SK-N-SH (cell line): ENCODE measurements at regions not wholly inside any gene's neighbourhood (a gene's known extent, or its start where the extent isn't known, plus 50 kb on each side); places are given as distances from the start of the nearest gene placed in this dataset.

Source experiments
- CTCF ChIA-PET: fragments of 300-600, 350-600 bp; formaldehyde crosslinking; extraction: SDS; loops from one replicate; lab custom pipeline; 2021; lab: Yijun Ruan, JAX
- POLR2A ChIA-PET: fragments of 350-600 bp; sonication (Branson Sonifier 250); formaldehyde crosslinking; extraction: SDS; loops from one replicate; lab custom pipeline; 2020; ENCODE audit warnings: antibody characterized with exemption, inconsistent platforms; lab: Yijun Ruan, JAX
- DNase-seq: peaks from one replicate; pipeline ENCODE4 v3.0.0; 2012
- H2AFZ ChIP-seq: fragments of 200-600 bp; sonication (generic); 2 replicates; pipeline ENCODE4 v1.8.1; 2016; ENCODE audit warnings: antibody characterized with exemption, mild to moderate bottlenecking, low read depth
- H3F3A ChIP-seq: fragments of 200-600 bp; sonication (generic); replicated peaks from 2 replicates; pipeline ENCODE3; 2016; ENCODE audit warnings: antibody characterized with exemption, mild to moderate bottlenecking; ENCODE audit not compliant: insufficient read depth
- H3K27ac ChIP-seq, 2 experiments: fragments of 200-500 bp in 1 of 2; fragments of 200-600 bp in 1 of 2; sonication (Bioruptor generic) in 1 of 2; sonication (generic), shearing (Covaris generic) in 1 of 2; 2 replicates each; pipeline versions ENCODE4 v1.5.1 to v1.6.1; 2014 to 2016; ENCODE audit warnings: low read depth in 2 of 2, inconsistent platforms in 1 of 2, low read length in 1 of 2, mild to moderate bottlenecking in 1 of 2, mixed read lengths in 1 of 2
- H3K27me3 ChIP-seq: fragments of 200-600 bp; sonication (generic), shearing (Covaris generic); 2 replicates; pipeline ENCODE4 v1.6.1; 2016; ENCODE audit warnings: mixed run types; ENCODE audit not compliant: insufficient read depth
- H3K36me3 ChIP-seq, 2 experiments: fragments of 200-500 bp in 1 of 2; fragments of 200-600 bp in 1 of 2; sonication (Bioruptor generic) in 1 of 2; sonication (generic) in 1 of 2; replicated peaks in 1 of 2; 2 replicates each; pipeline versions ENCODE3 to v1.5.1; 2014 to 2016; ENCODE audit warnings: low read length in 1 of 2, mild to moderate bottlenecking in 1 of 2; ENCODE audit not compliant: insufficient read depth in 2 of 2, control insufficient read depth in 1 of 2
- H3K4me1 ChIP-seq, 2 experiments: fragments of 200-500 bp in 1 of 2; fragments of 200-600 bp in 1 of 2; sonication (Bioruptor generic) in 1 of 2; sonication (generic), shearing (Covaris generic) in 1 of 2; 2 replicates each; pipeline versions ENCODE4 v1.5.1 to v1.6.1; 2014 to 2016; ENCODE audit warnings: low read depth in 1 of 2, low read length in 1 of 2, mixed run types in 1 of 2; ENCODE audit not compliant: insufficient read depth in 2 of 2, control insufficient read depth in 1 of 2
- H3K4me2 ChIP-seq: fragments of 200-600 bp; sonication (generic), shearing (Covaris generic); 2 replicates; pipeline ENCODE4 v1.6.1; 2017; ENCODE audit warnings: mixed run types
- H3K4me3 ChIP-seq, 2 experiments: fragments of 200-500 bp in 1 of 2; fragments of 200-600 bp in 1 of 2; sonication (Bioruptor generic) in 1 of 2; sonication (generic), shearing (Covaris generic) in 1 of 2; 2 replicates each; pipeline versions ENCODE4 v1.5.1 to v1.8.1; 2014 to 2016; ENCODE audit warnings: low read depth in 2 of 2, inconsistent platforms in 1 of 2, low read length in 1 of 2, mild to moderate bottlenecking in 1 of 2, mixed read lengths in 1 of 2, moderate library complexity in 1 of 2
- H3K79me2 ChIP-seq: fragments of 200-600 bp; sonication (generic); 2 replicates; pipeline ENCODE4 v1.8.1; 2017; ENCODE audit warnings: mild to moderate bottlenecking; ENCODE audit not compliant: insufficient read depth
- H3K9ac ChIP-seq: fragments of 200-600 bp; sonication (generic); 2 replicates; pipeline ENCODE4 v1.6.1; 2017; ENCODE audit warnings: mixed run types
- H3K9me2 ChIP-seq: fragments of 200-600 bp; sonication (generic); 2 replicates; pipeline ENCODE4 v1.6.1; 2017; ENCODE audit warnings: mixed run types
- H3K9me3 ChIP-seq: fragments of 200-600 bp; sonication (generic); 2 replicates; pipeline ENCODE4 v1.6.1; 2017; ENCODE audit warnings: mixed run types, mild to moderate bottlenecking, moderate library complexity
- H4K20me1 ChIP-seq: fragments of 200-600 bp; sonication (generic); 2 replicates; pipeline ENCODE4 v1.6.1; 2017; ENCODE audit warnings: mild to moderate bottlenecking, mixed run types; ENCODE audit not compliant: insufficient read depth
- CHD2 ChIP-seq: fragments of 150-350 bp; IDR thresholded peaks from 2 replicates; pipeline ENCODE4 v1.6.1; 2018; ENCODE audit warnings: low read length; ENCODE audit not compliant: partially characterized antibody
- ELF1 ChIP-seq: IDR thresholded peaks from 2 replicates; pipeline ENCODE4 v1.4.0; 2012
- EP300 ChIP-seq, 2 experiments: IDR thresholded peaks; 2 replicates each; pipeline versions ENCODE4 v1.4.0 to v1.6.1; 2012; ENCODE audit warnings: borderline replicate concordance in 1 of 2, low read depth in 1 of 2, low read length in 1 of 2
- EZH2phosphoT487 ChIP-seq: fragments of 200-600 bp; sonication (generic); IDR thresholded peaks from 2 replicates; pipeline ENCODE4 v1.6.1; 2017; ENCODE audit warnings: low read depth, mixed run types, mild to moderate bottlenecking, antibody characterized with exemption, moderate library complexity, borderline replicate concordance
- FOSL2 ChIP-seq: IDR thresholded peaks from 2 replicates; pipeline ENCODE4 v1.4.0; 2012; ENCODE audit warnings: low read depth, mild to moderate bottlenecking, moderate library complexity, borderline replicate concordance
- FOXJ3 ChIP-seq: sonication (generic); formaldehyde crosslinking; IDR thresholded peaks from 2 replicates; pipeline ENCODE4 v1.5.1; 2020; ENCODE audit warnings: mild to moderate bottlenecking, missing genetic modification reagents
- FOXM1 ChIP-seq: IDR thresholded peaks from 2 replicates; pipeline ENCODE4 v1.4.0; 2012; ENCODE audit warnings: low read depth, mild to moderate bottlenecking
- GATA2 ChIP-seq: sonication (generic); formaldehyde crosslinking; IDR thresholded peaks from 2 replicates; pipeline ENCODE4 v1.5.0; 2020; ENCODE audit warnings: mild to moderate bottlenecking, missing genetic modification reagents
- JUND ChIP-seq: IDR thresholded peaks from 2 replicates; pipeline ENCODE4 v1.4.0; 2012
- MAX ChIP-seq: IDR thresholded peaks from 2 replicates; pipeline ENCODE4 v1.4.0; 2012; ENCODE audit warnings: low read depth
- MEF2A ChIP-seq: IDR thresholded peaks from 2 replicates; pipeline ENCODE4 v1.4.0; 2012; ENCODE audit warnings: low read depth, borderline replicate concordance
- MXI1 ChIP-seq: IDR thresholded peaks from 2 replicates; pipeline ENCODE4 v1.6.1; 2012; ENCODE audit warnings: mild to moderate bottlenecking, low read depth, low read length, improper control_type of control experiment
- NFIC ChIP-seq: IDR thresholded peaks from 2 replicates; pipeline ENCODE4 v1.4.0; 2012; ENCODE audit warnings: borderline replicate concordance
- POLR2AphosphoS5 ChIP-seq: IDR thresholded peaks from 2 replicates; pipeline ENCODE4 v1.6.1; 2012; ENCODE audit warnings: low read depth, low read length
- REST ChIP-seq: IDR thresholded peaks from 2 replicates; pipeline ENCODE4 v1.6.1; 2012; ENCODE audit warnings: mild to moderate bottlenecking, low read depth, low read length, moderate library complexity
- RFX5 ChIP-seq: IDR thresholded peaks from 2 replicates; pipeline ENCODE4 v1.6.1; 2012; ENCODE audit warnings: mild to moderate bottlenecking, improper control_type of control experiment, low read length
- RXRA ChIP-seq: IDR thresholded peaks from 2 replicates; pipeline ENCODE4 v1.4.0; 2012; ENCODE audit warnings: low read depth, mild to moderate bottlenecking, borderline replicate concordance
- SIN3A ChIP-seq: IDR thresholded peaks from 2 replicates; pipeline ENCODE4 v1.6.1; 2012; ENCODE audit warnings: low read depth, mild to moderate bottlenecking, low read length, moderate library complexity, borderline replicate concordance
- SMC3 ChIP-seq: IDR thresholded peaks from 2 replicates; pipeline ENCODE4 v1.6.1; 2012; ENCODE audit warnings: low read depth, low read length, improper control_type of control experiment
- TAF1 ChIP-seq: IDR thresholded peaks from 2 replicates; pipeline ENCODE4 v1.6.1; 2012; ENCODE audit warnings: low read depth, mild to moderate bottlenecking, low read length, moderate library complexity, borderline replicate concordance
- TCF12 ChIP-seq: IDR thresholded peaks from 2 replicates; pipeline ENCODE4 v1.4.0; 2012
- TEAD4 ChIP-seq: IDR thresholded peaks from 2 replicates; pipeline ENCODE4 v1.4.0; 2012; ENCODE audit warnings: mild to moderate bottlenecking, borderline replicate concordance; ENCODE audit not compliant: insufficient read depth
- WGBS: methylation state at CpG from one replicate; pipeline ENCODE4 v1.1.6; 2017; ENCODE audit warnings: low lambda C conversion rate; 5-methylcytosine and 5-hydroxymethylcytosine counted together
- TF ChIP-seq, protein P1 (sequence below): fragments of 150-350 bp; IDR thresholded peaks from 2 replicates; pipeline ENCODE4 v1.6.1; 2017; ENCODE audit warnings: antibody characterized with exemption, low read length, low read depth, borderline replicate concordance
- TF ChIP-seq, protein P2 (sequence below): IDR thresholded peaks from 2 replicates; pipeline ENCODE4 v1.4.0; 2012; ENCODE audit warnings: low read depth, borderline replicate concordance
- TF ChIP-seq, protein P3 (sequence below): fragments of 200-600 bp; sonication (generic); IDR thresholded peaks from 2 replicates; pipeline ENCODE4 v1.6.1; 2017; ENCODE audit warnings: antibody characterized with exemption, mild to moderate bottlenecking, moderate library complexity
- TF ChIP-seq, protein P4 (sequence below): IDR thresholded peaks from 2 replicates; pipeline ENCODE4; 2012

DNA sequence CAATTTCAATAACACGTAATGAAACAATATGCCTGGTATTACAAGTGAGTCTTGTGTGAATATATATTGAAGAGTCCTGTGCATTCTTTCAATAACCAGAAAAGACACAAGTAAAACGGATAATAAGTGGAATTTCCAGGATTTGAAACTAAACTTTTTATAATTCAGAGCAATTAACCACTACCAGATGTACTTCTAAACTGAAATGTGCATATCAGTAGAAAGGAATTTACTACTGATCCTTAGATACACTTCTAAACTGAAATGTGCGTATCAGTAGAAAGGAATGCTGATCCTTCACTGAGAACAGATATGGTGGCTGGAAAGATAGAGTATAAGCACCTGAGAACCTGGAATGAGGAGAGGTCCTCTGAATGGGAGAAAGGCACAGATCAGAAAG lies 470.9 kb upstream of the SPHKAP start:
- 1% methylated on average over 3 of the region's 3 CpGs for WGBS
- no peaks in the 10 kb centered on the region for H3K9me3 ChIP-seq
- DNase-seq: no peak
- H3K27ac ChIP-seq: peak overlapping the region in 1 of 2 experiments; percentile 60; a peak in 2 of 4 replicates
- peak overlapping the region; percentile 48 for H3K4me2 ChIP-seq
- H3K9ac ChIP-seq: no peak overlapping the region
- ChIA-PET POLR2A (no interaction called here), CTCF (no interaction called here)
- H3K79me2 ChIP-seq: no peaks in the 10 kb centered on the region
- no peaks in the 10 kb centered on the region for H3K9me2 ChIP-seq
- no peaks in the 10 kb centered on the region for H3K27me3 ChIP-seq
- H3K36me3 ChIP-seq: no peaks in the 10 kb centered on the region
- peak overlapping the region; percentile 9; the same call in 1 of the 2 replicates for H2AFZ ChIP-seq
- peaks cover 3% of the 10 kb centered on the region for H3F3A ChIP-seq
- no peaks in the 10 kb centered on the region for H3K4me1 ChIP-seq
- H3K4me3 ChIP-seq: no peak overlapping the region
- H4K20me1 ChIP-seq: no peaks in the 10 kb centered on the region
- no peak for TF ChIP-seq SIN3A
- peak; percentile 28; the same call in 1 of the 2 replicates for TF ChIP-seq FOSL2
- no peak for TF ChIP-seq MAX
- no peak for TF ChIP-seq FOXJ3 (CRISPR knock-in tag)
- no peak for TF ChIP-seq GATA2
- TF ChIP-seq NFIC: peak; percentile 27; the same call in 1 of the 2 replicates
- TF ChIP-seq ELF1: no peak
- TF ChIP-seq MEF2A: peak; percentile 78
- TF ChIP-seq EP300 (IDR thresholded peaks at IDR 0.05; ENCODE audit: borderline replicate concordance in 1 of 2, low read depth in 1 of 2, low read length in 1 of 2): peak in 1 of 2 experiments; percentile 91; a peak in 2 of 4 replicates
- no peak for TF ChIP-seq RFX5
- TF ChIP-seq JUND: peak; percentile 79
- TF ChIP-seq, protein P1, sequence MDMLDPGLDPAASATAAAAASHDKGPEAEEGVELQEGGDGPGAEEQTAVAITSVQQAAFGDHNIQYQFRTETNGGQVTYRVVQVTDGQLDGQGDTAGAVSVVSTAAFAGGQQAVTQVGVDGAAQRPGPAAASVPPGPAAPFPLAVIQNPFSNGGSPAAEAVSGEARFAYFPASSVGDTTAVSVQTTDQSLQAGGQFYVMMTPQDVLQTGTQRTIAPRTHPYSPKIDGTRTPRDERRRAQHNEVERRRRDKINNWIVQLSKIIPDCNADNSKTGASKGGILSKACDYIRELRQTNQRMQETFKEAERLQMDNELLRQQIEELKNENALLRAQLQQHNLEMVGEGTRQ: no peak
- no peak for TF ChIP-seq REST
- TF ChIP-seq TEAD4: peak; percentile 77
- TF ChIP-seq CHD2: no peak
- TF ChIP-seq EZH2phosphoT487: no peak
- TF ChIP-seq, protein P2, sequence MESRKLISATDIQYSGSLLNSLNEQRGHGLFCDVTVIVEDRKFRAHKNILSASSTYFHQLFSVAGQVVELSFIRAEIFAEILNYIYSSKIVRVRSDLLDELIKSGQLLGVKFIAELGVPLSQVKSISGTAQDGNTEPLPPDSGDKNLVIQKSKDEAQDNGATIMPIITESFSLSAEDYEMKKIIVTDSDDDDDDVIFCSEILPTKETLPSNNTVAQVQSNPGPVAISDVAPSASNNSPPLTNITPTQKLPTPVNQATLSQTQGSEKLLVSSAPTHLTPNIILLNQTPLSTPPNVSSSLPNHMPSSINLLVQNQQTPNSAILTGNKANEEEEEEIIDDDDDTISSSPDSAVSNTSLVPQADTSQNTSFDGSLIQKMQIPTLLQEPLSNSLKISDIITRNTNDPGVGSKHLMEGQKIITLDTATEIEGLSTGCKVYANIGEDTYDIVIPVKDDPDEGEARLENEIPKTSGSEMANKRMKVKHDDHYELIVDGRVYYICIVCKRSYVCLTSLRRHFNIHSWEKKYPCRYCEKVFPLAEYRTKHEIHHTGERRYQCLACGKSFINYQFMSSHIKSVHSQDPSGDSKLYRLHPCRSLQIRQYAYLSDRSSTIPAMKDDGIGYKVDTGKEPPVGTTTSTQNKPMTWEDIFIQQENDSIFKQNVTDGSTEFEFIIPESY: no peak
- peak; percentile 97 for TF ChIP-seq TCF12
- peak; percentile 46; the same call in 1 of the 2 replicates for TF ChIP-seq POLR2AphosphoS5
- TF ChIP-seq SMC3: no peak
- TF ChIP-seq FOXM1: peak; percentile 81
- TF ChIP-seq, protein P3, sequence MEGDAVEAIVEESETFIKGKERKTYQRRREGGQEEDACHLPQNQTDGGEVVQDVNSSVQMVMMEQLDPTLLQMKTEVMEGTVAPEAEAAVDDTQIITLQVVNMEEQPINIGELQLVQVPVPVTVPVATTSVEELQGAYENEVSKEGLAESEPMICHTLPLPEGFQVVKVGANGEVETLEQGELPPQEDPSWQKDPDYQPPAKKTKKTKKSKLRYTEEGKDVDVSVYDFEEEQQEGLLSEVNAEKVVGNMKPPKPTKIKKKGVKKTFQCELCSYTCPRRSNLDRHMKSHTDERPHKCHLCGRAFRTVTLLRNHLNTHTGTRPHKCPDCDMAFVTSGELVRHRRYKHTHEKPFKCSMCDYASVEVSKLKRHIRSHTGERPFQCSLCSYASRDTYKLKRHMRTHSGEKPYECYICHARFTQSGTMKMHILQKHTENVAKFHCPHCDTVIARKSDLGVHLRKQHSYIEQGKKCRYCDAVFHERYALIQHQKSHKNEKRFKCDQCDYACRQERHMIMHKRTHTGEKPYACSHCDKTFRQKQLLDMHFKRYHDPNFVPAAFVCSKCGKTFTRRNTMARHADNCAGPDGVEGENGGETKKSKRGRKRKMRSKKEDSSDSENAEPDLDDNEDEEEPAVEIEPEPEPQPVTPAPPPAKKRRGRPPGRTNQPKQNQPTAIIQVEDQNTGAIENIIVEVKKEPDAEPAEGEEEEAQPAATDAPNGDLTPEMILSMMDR: no peak
- TF ChIP-seq MXI1: no peak
- TF ChIP-seq TAF1: no peak
- peak; percentile 33; the same call in 1 of the 2 replicates for TF ChIP-seq RXRA
- TF ChIP-seq, protein P4, sequence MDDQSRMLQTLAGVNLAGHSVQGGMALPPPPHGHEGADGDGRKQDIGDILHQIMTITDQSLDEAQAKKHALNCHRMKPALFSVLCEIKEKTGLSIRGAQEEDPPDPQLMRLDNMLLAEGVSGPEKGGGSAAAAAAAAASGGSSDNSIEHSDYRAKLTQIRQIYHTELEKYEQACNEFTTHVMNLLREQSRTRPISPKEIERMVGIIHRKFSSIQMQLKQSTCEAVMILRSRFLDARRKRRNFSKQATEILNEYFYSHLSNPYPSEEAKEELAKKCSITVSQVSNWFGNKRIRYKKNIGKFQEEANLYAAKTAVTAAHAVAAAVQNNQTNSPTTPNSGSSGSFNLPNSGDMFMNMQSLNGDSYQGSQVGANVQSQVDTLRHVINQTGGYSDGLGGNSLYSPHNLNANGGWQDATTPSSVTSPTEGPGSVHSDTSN: peak; percentile 38
